DOHH2 (cell line): ENCODE measurements at regions not wholly inside any gene's neighbourhood (a gene's known extent, or its start where the extent isn't known, plus 50 kb on each side); places are given as distances from the start of the nearest gene placed in this dataset.

Experiments
- EZH2phosphoT487 ChIP-seq: fragments of 200-600 bp; sonication (generic); IDR thresholded peaks from 2 replicates; pipeline ENCODE4 v1.6.1; 2017; ENCODE audit warnings: borderline replicate concordance, mild to moderate bottlenecking, antibody characterized with exemption, low read length, moderate library complexity, mixed read lengths
- TF ChIP-seq, protein P1 (sequence below): fragments of 200-600 bp; sonication (generic); IDR thresholded peaks from one replicate; pipeline ENCODE4 v1.5.1; 2014; ENCODE audit warnings: antibody characterized with exemption, mild to moderate bottlenecking, low read depth, low read length; ENCODE audit not compliant: poor library complexity, severe bottlenecking

DNA sequence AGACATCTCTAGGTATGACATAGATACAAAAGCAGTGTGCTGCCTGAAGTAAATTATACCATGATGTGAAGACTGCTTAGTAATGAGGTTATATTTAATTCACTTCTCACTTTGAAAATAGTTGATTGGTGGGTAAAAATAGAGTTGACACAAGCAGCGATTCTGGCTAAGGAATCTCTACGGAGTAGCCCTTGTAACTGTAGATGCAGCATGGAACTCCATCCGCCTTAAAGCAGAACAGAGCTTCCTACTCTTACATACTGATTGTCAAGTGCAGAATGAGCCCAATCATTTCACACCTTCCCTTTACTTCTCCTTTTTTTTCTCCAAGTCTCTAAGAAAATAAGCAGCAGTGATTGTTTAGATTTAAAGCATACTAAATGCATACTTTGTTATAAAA is 1594.6 kb upstream of the SLC39A10 start:
- TF ChIP-seq, protein P1, sequence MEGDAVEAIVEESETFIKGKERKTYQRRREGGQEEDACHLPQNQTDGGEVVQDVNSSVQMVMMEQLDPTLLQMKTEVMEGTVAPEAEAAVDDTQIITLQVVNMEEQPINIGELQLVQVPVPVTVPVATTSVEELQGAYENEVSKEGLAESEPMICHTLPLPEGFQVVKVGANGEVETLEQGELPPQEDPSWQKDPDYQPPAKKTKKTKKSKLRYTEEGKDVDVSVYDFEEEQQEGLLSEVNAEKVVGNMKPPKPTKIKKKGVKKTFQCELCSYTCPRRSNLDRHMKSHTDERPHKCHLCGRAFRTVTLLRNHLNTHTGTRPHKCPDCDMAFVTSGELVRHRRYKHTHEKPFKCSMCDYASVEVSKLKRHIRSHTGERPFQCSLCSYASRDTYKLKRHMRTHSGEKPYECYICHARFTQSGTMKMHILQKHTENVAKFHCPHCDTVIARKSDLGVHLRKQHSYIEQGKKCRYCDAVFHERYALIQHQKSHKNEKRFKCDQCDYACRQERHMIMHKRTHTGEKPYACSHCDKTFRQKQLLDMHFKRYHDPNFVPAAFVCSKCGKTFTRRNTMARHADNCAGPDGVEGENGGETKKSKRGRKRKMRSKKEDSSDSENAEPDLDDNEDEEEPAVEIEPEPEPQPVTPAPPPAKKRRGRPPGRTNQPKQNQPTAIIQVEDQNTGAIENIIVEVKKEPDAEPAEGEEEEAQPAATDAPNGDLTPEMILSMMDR = no peak
- TF ChIP-seq EZH2phosphoT487 = no peak
